ENCODE measurements at regions not wholly inside any gene's neighbourhood (a gene's known extent, or its start where the extent isn't known, plus 50 kb on each side); places are given as distances from the start of the nearest gene placed in this dataset.
A peak's percentile ranks its signal among the peaks of the same experiment; 100 is the strongest.
"Not testable (repeated sequence)": the region's sequence is repeated elsewhere in the genome, so short reads cannot be mapped to it uniquely, and the experiment has no call there.

GRCh38 chrY:12327751-12328150, 373.3 kb upstream of the USP9Y start:
- FAIRE-seq: no peak
- Histone ChIP-seq H3K27me3 (ENCODE audit: control insufficient read depth, insufficient read depth, low read length) (no peaks in the 10 kb centered on the region), H3K36me3 (ENCODE audit: control insufficient read depth, insufficient read depth, low read length) (no peaks in the 10 kb centered on the region), H3K4me3 (ENCODE audit: low read depth, low read length) (no peak overlapping the region)
- TF ChIP-seq, protein P1, sequence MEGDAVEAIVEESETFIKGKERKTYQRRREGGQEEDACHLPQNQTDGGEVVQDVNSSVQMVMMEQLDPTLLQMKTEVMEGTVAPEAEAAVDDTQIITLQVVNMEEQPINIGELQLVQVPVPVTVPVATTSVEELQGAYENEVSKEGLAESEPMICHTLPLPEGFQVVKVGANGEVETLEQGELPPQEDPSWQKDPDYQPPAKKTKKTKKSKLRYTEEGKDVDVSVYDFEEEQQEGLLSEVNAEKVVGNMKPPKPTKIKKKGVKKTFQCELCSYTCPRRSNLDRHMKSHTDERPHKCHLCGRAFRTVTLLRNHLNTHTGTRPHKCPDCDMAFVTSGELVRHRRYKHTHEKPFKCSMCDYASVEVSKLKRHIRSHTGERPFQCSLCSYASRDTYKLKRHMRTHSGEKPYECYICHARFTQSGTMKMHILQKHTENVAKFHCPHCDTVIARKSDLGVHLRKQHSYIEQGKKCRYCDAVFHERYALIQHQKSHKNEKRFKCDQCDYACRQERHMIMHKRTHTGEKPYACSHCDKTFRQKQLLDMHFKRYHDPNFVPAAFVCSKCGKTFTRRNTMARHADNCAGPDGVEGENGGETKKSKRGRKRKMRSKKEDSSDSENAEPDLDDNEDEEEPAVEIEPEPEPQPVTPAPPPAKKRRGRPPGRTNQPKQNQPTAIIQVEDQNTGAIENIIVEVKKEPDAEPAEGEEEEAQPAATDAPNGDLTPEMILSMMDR (IDR thresholded peaks at IDR 0.05; ENCODE audit: insufficient read depth, low read length, severe bottlenecking): no peak
- DNase-seq (ENCODE audit: low read depth): no peak

GRCh38 chrY:12331917-12332316, 369.1 kb upstream of the USP9Y start:
- not testable (repeated sequence) for FAIRE-seq; H3K27me3 ChIP-seq (ENCODE audit: control insufficient read depth, insufficient read depth, low read length); DNase-seq (ENCODE audit: low read depth); H3K4me3 ChIP-seq (ENCODE audit: low read depth, low read length); H3K36me3 ChIP-seq (ENCODE audit: control insufficient read depth, insufficient read depth, low read length)

DNA sequence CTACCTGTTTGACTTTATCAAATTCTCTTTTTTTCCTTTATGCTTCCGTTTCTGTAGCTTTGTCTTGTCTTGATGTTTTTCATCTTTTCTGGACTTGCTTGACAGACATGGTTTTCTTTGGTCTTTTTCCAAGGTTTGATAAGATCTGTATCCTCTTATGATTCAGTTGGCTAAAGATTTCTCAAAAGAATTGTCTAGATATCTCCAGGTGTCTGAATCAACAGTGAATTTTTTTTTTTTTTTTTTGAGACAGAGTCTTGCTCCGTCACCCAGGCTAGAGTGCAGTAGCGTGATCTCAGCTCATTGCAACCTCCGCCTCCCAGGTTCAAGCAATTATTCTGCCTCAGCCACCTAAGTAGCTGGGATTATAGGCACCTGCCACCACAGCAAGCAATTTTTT, 357.8 kb upstream of the USP9Y start:
- H3K4me3 ChIP-seq (ENCODE audit: low read depth, low read length): no peak overlapping the region
- no peaks in the 10 kb centered on the region for H3K27me3 ChIP-seq (ENCODE audit: control insufficient read depth, insufficient read depth, low read length)
- FAIRE-seq (no peak), DNase-seq (ENCODE audit: low read depth) (no peak)
- TF ChIP-seq, protein P1 (IDR thresholded peaks at IDR 0.05; ENCODE audit: insufficient read depth, low read length, severe bottlenecking): no peak
- no peaks in the 10 kb centered on the region for H3K36me3 ChIP-seq (ENCODE audit: control insufficient read depth, insufficient read depth, low read length)

DNA sequence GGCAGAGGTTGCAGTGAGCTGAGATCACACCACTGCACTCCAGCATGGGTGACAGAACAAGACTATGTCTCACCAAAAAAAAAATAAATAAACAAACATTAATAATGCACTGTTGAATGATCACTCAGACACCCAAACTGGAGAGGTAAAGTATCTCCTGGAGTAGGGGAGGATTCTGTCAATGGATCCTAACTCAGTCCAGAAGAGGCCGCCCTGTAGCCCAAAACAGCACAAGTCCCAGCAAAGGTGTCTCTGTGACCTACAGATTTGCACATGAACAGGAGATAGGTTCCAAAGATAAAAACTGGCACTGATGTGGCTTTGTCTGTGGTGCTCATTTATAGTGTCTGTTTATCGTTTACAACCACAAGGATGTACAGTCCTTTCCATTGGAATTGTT, 352.9 kb upstream of the USP9Y start:
- TF ChIP-seq, protein P1 (IDR thresholded peaks at IDR 0.05; ENCODE audit: insufficient read depth, low read length, severe bottlenecking): no peak
- no peak for FAIRE-seq
- no peak for DNase-seq (ENCODE audit: low read depth)

DNA sequence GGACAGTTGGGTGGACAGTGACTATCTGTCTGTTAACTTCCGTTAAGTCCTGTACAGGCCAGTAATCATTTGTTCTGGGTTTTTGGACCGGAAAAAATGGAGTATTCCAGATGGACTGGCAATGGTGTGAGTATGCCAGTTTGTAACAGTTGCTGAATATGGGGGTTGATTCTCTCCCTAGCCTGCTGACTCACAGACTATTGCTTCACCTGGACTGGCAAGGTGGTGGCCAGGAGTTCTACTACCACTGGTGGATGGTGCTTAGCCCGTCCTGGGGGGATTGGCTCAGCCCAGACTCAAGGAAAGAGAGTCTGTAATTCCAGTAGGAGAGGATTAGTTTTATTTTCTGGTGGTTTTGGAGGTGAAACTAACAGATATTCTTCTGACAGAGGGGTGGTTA, 343.8 kb upstream of the USP9Y start:
- no peak for FAIRE-seq
- TF ChIP-seq, protein P1 (IDR thresholded peaks at IDR 0.05; ENCODE audit: insufficient read depth, low read length, severe bottlenecking): no peak

More for the DNA sequence above, 352.9 kb upstream of the USP9Y start:
- no peaks in the 10 kb centered on the region for H3K27me3 ChIP-seq (ENCODE audit: control insufficient read depth, insufficient read depth, low read length)
- H3K4me3 ChIP-seq (ENCODE audit: low read depth, low read length): no peak overlapping the region
- H3K36me3 ChIP-seq (ENCODE audit: control insufficient read depth, insufficient read depth, low read length): no peaks in the 10 kb centered on the region

DNA sequence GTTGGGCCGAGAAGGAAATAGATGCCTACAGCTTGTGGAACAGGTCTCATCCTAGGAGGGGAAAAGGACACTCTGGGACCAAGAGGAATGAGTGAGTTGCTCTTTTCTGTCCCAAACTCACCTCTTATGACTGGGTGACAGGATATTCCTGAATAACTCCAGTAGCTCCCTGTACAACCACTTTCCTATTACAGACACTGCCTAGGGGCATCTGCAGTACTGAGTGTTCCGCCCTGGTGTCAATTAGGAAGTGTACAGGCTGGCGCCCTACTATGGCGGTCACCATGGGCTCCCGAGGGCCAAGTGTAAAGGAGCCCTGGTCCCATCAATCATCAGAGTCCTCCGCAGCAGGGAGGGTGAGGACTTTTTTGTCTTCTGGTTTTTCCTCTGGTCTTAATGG, 343.4 kb upstream of the USP9Y start:
- FAIRE-seq (no peak), DNase-seq (ENCODE audit: low read depth) (no peak)
- H3K36me3 ChIP-seq (ENCODE audit: control insufficient read depth, insufficient read depth, low read length): no peaks in the 10 kb centered on the region
- no peaks in the 10 kb centered on the region for H3K27me3 ChIP-seq (ENCODE audit: control insufficient read depth, insufficient read depth, low read length)
- TF ChIP-seq, protein P1 (IDR thresholded peaks at IDR 0.05; ENCODE audit: insufficient read depth, low read length, severe bottlenecking): no peak
- no peak overlapping the region for H3K4me3 ChIP-seq (ENCODE audit: low read depth, low read length)

More for the DNA sequence above, 343.8 kb upstream of the USP9Y start:
- no peak overlapping the region for H3K4me3 ChIP-seq (ENCODE audit: low read depth, low read length)
- peak; percentile 53 for DNase-seq (ENCODE audit: low read depth)
- no peaks in the 10 kb centered on the region for H3K36me3 ChIP-seq (ENCODE audit: control insufficient read depth, insufficient read depth, low read length)
- H3K27me3 ChIP-seq (ENCODE audit: control insufficient read depth, insufficient read depth, low read length): no peaks in the 10 kb centered on the region
